SU-DHL-6 (cell line): ENCODE measurements at regions not wholly inside any gene's neighbourhood (a gene's known extent, or its start where the extent isn't known, plus 50 kb on each side); places are given as distances from the start of the nearest gene placed in this dataset.

ENCODE experiments used
- H2AFZ ChIP-seq: fragments of 200-600 bp; sonication (generic); 2 replicates; pipeline ENCODE4 v1.6.1; 2014; ENCODE audit warnings: low read depth, mild to moderate bottlenecking, moderate library complexity, mixed read lengths, antibody characterized with exemption, low read length; ENCODE audit not compliant: severe bottlenecking
- H3F3A ChIP-seq: fragments of 200-600 bp; shearing (Covaris generic); 2 replicates; pipeline ENCODE4 v1.6.0; 2016; ENCODE audit warnings: antibody characterized with exemption, mild to moderate bottlenecking; ENCODE audit not compliant: insufficient read depth
- H3K27ac ChIP-seq: fragments of 200-600 bp; sonication (generic); 2 replicates; pipeline ENCODE4 v1.5.1; 2016; ENCODE audit warnings: low read depth, mild to moderate bottlenecking, low read length, moderate library complexity, mixed read lengths
- H3K27me3 ChIP-seq: fragments of 200-600 bp; sonication (generic), shearing (Covaris generic); 2 replicates; pipeline ENCODE4 v1.6.0; 2014; ENCODE audit warnings: mild to moderate bottlenecking, low read length
- H3K36me3 ChIP-seq: fragments of 200-600 bp; sonication (generic); 2 replicates; pipeline ENCODE4 v1.6.1; 2014; ENCODE audit warnings: mild to moderate bottlenecking, low read length, mixed read lengths
- H3K4me2 ChIP-seq: fragments of 300-600, 200-600 bp; shearing (Covaris generic), sonication (generic); 2 replicates; pipeline ENCODE4 v1.6.0; 2014; ENCODE audit warnings: low read length, low read depth, mild to moderate bottlenecking; ENCODE audit not compliant: poor library complexity, severe bottlenecking
- H3K4me3 ChIP-seq: fragments of 200-600 bp; sonication (generic); 2 replicates; pipeline ENCODE4 v1.5.1; 2014; ENCODE audit warnings: antibody characterized with exemption, low read length, mild to moderate bottlenecking, mixed read lengths; ENCODE audit not compliant: insufficient read depth, poor library complexity, severe bottlenecking
- H3K79me2 ChIP-seq: fragments of 200-600 bp; sonication (generic); 2 replicates; pipeline ENCODE4 v1.6.1; 2014; ENCODE audit warnings: mild to moderate bottlenecking, low read length, moderate library complexity; ENCODE audit not compliant: insufficient read depth
- H3K9ac ChIP-seq: fragments of 200-600 bp; sonication (generic); 2 replicates; pipeline ENCODE4 v1.7.0; 2014; ENCODE audit warnings: mild to moderate bottlenecking, low read length
- H3K9me2 ChIP-seq: fragments of 200-600 bp; sonication (generic); replicated peaks from 2 replicates; pipeline ENCODE4 v1.6.1; 2014; ENCODE audit warnings: low read length; ENCODE audit not compliant: insufficient read depth
- H3K9me3 ChIP-seq: fragments of 200-600 bp; sonication (generic); 2 replicates; pipeline ENCODE4 v1.6.1; 2014; ENCODE audit warnings: low read length, mixed read lengths; ENCODE audit not compliant: insufficient read depth
- H4K20me1 ChIP-seq: fragments of 200-600 bp; sonication (generic); 2 replicates; pipeline ENCODE4 v1.6.1; 2014; ENCODE audit warnings: low read depth, mild to moderate bottlenecking, antibody characterized with exemption, low read length, moderate library complexity, mixed read lengths
- CTCF ChIP-seq: fragments of 200-600 bp; sonication (generic); IDR thresholded peaks from one replicate; pipeline ENCODE4 v1.5.1; 2017; ENCODE audit warnings: antibody characterized with exemption, mild to moderate bottlenecking, low read length, moderate library complexity; ENCODE audit not compliant: insufficient read depth, poor library complexity, severe bottlenecking
- EZH2phosphoT487 ChIP-seq: fragments of 200-600 bp; sonication (generic), shearing (Covaris generic); conservative IDR thresholded peaks from 2 replicates; pipeline ENCODE4 v1.6.1; 2018; ENCODE audit warnings: mild to moderate bottlenecking, antibody characterized with exemption, low read length, moderate library complexity, mixed read lengths

- Histone ChIP-seq H3K79me2 (no peaks in the 10 kb centered on the region), H3K9me2 (no peaks in the 10 kb centered on the region), H4K20me1 (no peaks in the 10 kb centered on the region), H3K27me3 (no peaks in the 10 kb centered on the region), H3F3A (no peaks in the 10 kb centered on the region), H3K9ac (no peak overlapping the region), H3K36me3 (no peaks in the 10 kb centered on the region), H3K4me2 (no peak overlapping the region), H2AFZ (no peak overlapping the region), H3K4me3 (no peak overlapping the region), H3K27ac (no peak overlapping the region), H3K9me3 (no peaks in the 10 kb centered on the region)
- TF ChIP-seq EZH2phosphoT487 (no peak), CTCF (no peak)
Observed at GRCh38 chr12:115341442-115341841, 657.5 kb upstream of the TBX3 start.

GRCh38 chr12:115338566-115339294 lies 654.8 kb upstream of the TBX3 start:
- H4K20me1 ChIP-seq: no peaks in the 10 kb centered on the region
- H3K4me2 ChIP-seq: no peak overlapping the region
- H3K79me2 ChIP-seq: no peaks in the 10 kb centered on the region
- H3F3A ChIP-seq: no peaks in the 10 kb centered on the region
- H3K9me2 ChIP-seq: no peaks in the 10 kb centered on the region
- no peaks in the 10 kb centered on the region for H3K36me3 ChIP-seq
- TF ChIP-seq EZH2phosphoT487: no peak
- no peak for TF ChIP-seq CTCF
- H3K9ac ChIP-seq: no peak overlapping the region
- no peak overlapping the region for H3K4me3 ChIP-seq
- H2AFZ ChIP-seq: no peak overlapping the region
- H3K9me3 ChIP-seq: no peaks in the 10 kb centered on the region
- H3K27ac ChIP-seq: no peak overlapping the region
- H3K27me3 ChIP-seq: no peaks in the 10 kb centered on the region

GRCh38 chr12:115337693-115338543 lies 653.9 kb upstream of the TBX3 start:
- Histone ChIP-seq H3K4me2 (no peak overlapping the region), H2AFZ (no peak overlapping the region), H3K36me3 (no peaks in the 10 kb centered on the region), H4K20me1 (no peaks in the 10 kb centered on the region), H3K27ac (no peak overlapping the region), H3K9ac (no peak overlapping the region), H3K4me3 (no peak overlapping the region), H3K9me2 (no peaks in the 10 kb centered on the region), H3K79me2 (no peaks in the 10 kb centered on the region), H3F3A (no peaks in the 10 kb centered on the region), H3K27me3 (no peaks in the 10 kb centered on the region), H3K9me3 (no peaks in the 10 kb centered on the region)
- TF ChIP-seq CTCF: no peak
- no peak for TF ChIP-seq EZH2phosphoT487
